ENCODE measurements at regions not wholly inside any gene's neighbourhood (a gene's known extent, or its start where the extent isn't known, plus 50 kb on each side); places are given as distances from the start of the nearest gene placed in this dataset.

DNA sequence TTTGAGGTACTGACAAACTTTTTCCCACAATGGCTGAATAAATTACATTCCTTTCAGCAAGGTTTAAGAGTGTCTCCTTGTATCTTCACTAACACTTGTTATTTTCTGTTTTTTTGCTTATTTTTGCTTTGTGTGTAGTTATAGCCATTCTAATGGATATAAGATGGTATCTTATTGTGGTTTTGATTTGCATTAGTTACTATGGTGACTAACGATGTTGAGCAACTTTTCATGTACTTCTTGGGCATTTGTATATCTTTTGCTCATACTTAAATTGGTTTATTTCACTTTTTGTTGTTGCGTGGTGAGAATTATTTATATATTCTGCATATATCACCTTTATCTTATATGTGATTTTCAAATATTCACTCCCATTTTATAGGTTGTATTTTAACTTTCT is 79.9 kb upstream of the FSIP2 start:
- TF ChIP-seq, protein P1, sequence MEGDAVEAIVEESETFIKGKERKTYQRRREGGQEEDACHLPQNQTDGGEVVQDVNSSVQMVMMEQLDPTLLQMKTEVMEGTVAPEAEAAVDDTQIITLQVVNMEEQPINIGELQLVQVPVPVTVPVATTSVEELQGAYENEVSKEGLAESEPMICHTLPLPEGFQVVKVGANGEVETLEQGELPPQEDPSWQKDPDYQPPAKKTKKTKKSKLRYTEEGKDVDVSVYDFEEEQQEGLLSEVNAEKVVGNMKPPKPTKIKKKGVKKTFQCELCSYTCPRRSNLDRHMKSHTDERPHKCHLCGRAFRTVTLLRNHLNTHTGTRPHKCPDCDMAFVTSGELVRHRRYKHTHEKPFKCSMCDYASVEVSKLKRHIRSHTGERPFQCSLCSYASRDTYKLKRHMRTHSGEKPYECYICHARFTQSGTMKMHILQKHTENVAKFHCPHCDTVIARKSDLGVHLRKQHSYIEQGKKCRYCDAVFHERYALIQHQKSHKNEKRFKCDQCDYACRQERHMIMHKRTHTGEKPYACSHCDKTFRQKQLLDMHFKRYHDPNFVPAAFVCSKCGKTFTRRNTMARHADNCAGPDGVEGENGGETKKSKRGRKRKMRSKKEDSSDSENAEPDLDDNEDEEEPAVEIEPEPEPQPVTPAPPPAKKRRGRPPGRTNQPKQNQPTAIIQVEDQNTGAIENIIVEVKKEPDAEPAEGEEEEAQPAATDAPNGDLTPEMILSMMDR (IDR thresholded peaks at IDR 0.05) = no peak
- no peak for TF ChIP-seq POLR2AphosphoS5 (IDR thresholded peaks at IDR 0.05; ENCODE audit: insufficient read depth in 1 of 2, low read depth in 1 of 2)

All from vagina (tissue), 2 donors.